ENCODE measurements at regions not wholly inside any gene's neighbourhood (a gene's known extent, or its start where the extent isn't known, plus 50 kb on each side); places are given as distances from the start of the nearest gene placed in this dataset.

- Histone ChIP-seq H3F3A (ENCODE audit: insufficient read depth, low read length, poor library complexity, severe bottlenecking) (no peaks in the 10 kb centered on the region), H3K36me3 (ENCODE audit: insufficient read depth, low read length) (no peaks in the 10 kb centered on the region), H3K4me3 (ENCODE audit: low read length) (no peak overlapping the region), H3K4me2 (ENCODE audit: low read length) (no peak overlapping the region), H4K20me1 (ENCODE audit: insufficient read depth) (no peaks in the 10 kb centered on the region), H2AFZ (ENCODE audit: low read depth, low read length) (no peak overlapping the region), H3K9me3 (ENCODE audit: low read length) (no peaks in the 10 kb centered on the region), H3K9ac (ENCODE audit: low read length) (no peak overlapping the region), H3K27me3 (ENCODE audit: insufficient read depth, low read depth, low read length) (no peaks in the 10 kb centered on the region), H3K27ac (ENCODE audit: low read length) (no peak overlapping the region), H3K79me2 (replicated peaks; ENCODE audit: insufficient read depth, low read length) (no peaks in the 10 kb centered on the region), H3K9me2 (ENCODE audit: insufficient read depth, low read length) (no peaks in the 10 kb centered on the region)
- no peak for TF ChIP-seq EP300 (conservative IDR thresholded peaks at IDR 0.05; ENCODE audit: poor library complexity, severe bottlenecking)
- no peak for TF ChIP-seq REST (IDR thresholded peaks at IDR 0.05; ENCODE audit: borderline replicate concordance)
- no peak for TF ChIP-seq EZH2 (IDR thresholded peaks at IDR 0.05; ENCODE audit: borderline replicate concordance, insufficient read depth, low read length, poor library complexity, severe bottlenecking)
- TF ChIP-seq MXI1 (conservative IDR thresholded peaks at IDR 0.05; ENCODE audit: poor library complexity, severe bottlenecking): no peak
- no peak for TF ChIP-seq POLR2AphosphoS5 (IDR thresholded peaks at IDR 0.05)
- TF ChIP-seq SMC3 (conservative IDR thresholded peaks at IDR 0.05; ENCODE audit: poor library complexity): no peak
- TF ChIP-seq TAF1 (IDR thresholded peaks at IDR 0.05; ENCODE audit: low read depth): no peak
- no peak for TF ChIP-seq RAD21 (conservative IDR thresholded peaks at IDR 0.05)
- TF ChIP-seq CTCF (IDR thresholded peaks at IDR 0.05; ENCODE audit: poor library complexity, severe bottlenecking): no peak
These were observed 74.3 kb upstream of the TOMM7 start for GRCh38 chr7:22896917-22897316.

- no peaks in the 10 kb centered on the region for H3K9me2 ChIP-seq (ENCODE audit: insufficient read depth, low read length)
- H3K27me3 ChIP-seq (ENCODE audit: insufficient read depth, low read depth, low read length): no peaks in the 10 kb centered on the region
- no peak overlapping the region for H3K27ac ChIP-seq (ENCODE audit: low read length)
- H3K36me3 ChIP-seq (ENCODE audit: insufficient read depth, low read length): no peaks in the 10 kb centered on the region
- H2AFZ ChIP-seq (ENCODE audit: low read depth, low read length): no peak overlapping the region
- no peak overlapping the region for H3K4me3 ChIP-seq (ENCODE audit: low read length)
- H3K9me3 ChIP-seq (ENCODE audit: low read length): no peaks in the 10 kb centered on the region
- no peaks in the 10 kb centered on the region for H3F3A ChIP-seq (ENCODE audit: insufficient read depth, low read length, poor library complexity, severe bottlenecking)
- no peaks in the 10 kb centered on the region for H3K79me2 ChIP-seq (replicated peaks; ENCODE audit: insufficient read depth, low read length)
- TF ChIP-seq CTCF (IDR thresholded peaks at IDR 0.05; ENCODE audit: poor library complexity, severe bottlenecking) (no peak), POLR2AphosphoS5 (IDR thresholded peaks at IDR 0.05) (no peak), SMC3 (conservative IDR thresholded peaks at IDR 0.05; ENCODE audit: poor library complexity) (no peak), EZH2 (IDR thresholded peaks at IDR 0.05; ENCODE audit: borderline replicate concordance, insufficient read depth, low read length, poor library complexity, severe bottlenecking) (no peak), EP300 (conservative IDR thresholded peaks at IDR 0.05; ENCODE audit: poor library complexity, severe bottlenecking) (no peak), REST (IDR thresholded peaks at IDR 0.05; ENCODE audit: borderline replicate concordance) (no peak), MXI1 (conservative IDR thresholded peaks at IDR 0.05; ENCODE audit: poor library complexity, severe bottlenecking) (no peak), RAD21 (conservative IDR thresholded peaks at IDR 0.05) (no peak), TAF1 (IDR thresholded peaks at IDR 0.05; ENCODE audit: low read depth) (no peak)
- no peaks in the 10 kb centered on the region for H4K20me1 ChIP-seq (ENCODE audit: insufficient read depth)
- no peak overlapping the region for H3K9ac ChIP-seq (ENCODE audit: low read length)
- no peak overlapping the region for H3K4me2 ChIP-seq (ENCODE audit: low read length)
These were observed 73.1 kb upstream of the TOMM7 start for GRCh38 chr7:22895828-22896165.

All from neural cell (in vitro differentiated cells).